Spleen (tissue), 11 donors: ENCODE measurements at regions not wholly inside any gene's neighbourhood (a gene's known extent, or its start where the extent isn't known, plus 50 kb on each side); places are given as distances from the start of the nearest gene placed in this dataset.

Experiments
- DNase-seq: peaks from one replicate; pipeline ENCODE4 v3.0.0-alpha.2; 2020
- H3K27ac ChIP-seq, 8 donors: fragments of 200-600 bp; sonication (generic) in 7 of 8; 1 replicate in 4 of 8; 2 replicates in 4 of 8; pipeline versions ENCODE4 v1.5.0 to v1.8.0; 2016 to 2021; ENCODE audit warnings: inconsistent platforms in 4 of 8, mild to moderate bottlenecking in 4 of 8, moderate library complexity in 1 of 8
- H3K27me3 ChIP-seq, 7 donors: fragments of 200-600 bp; sonication (generic) in 6 of 7; replicated peaks in 1 of 7; 1 replicate in 4 of 7; 2 replicates in 3 of 7; pipeline versions ENCODE4 v1.5.0 to v1.8.0; 2016 to 2021; ENCODE audit warnings: inconsistent platforms in 3 of 7, mild to moderate bottlenecking in 1 of 7
- H3K36me3 ChIP-seq, 6 donors: fragments of 200-600 bp; sonication (generic) in 5 of 6; 1 replicate in 4 of 6; 2 replicates in 2 of 6; pipeline versions ENCODE4 v1.5.0 to v1.8.0; 2016 to 2021; ENCODE audit warnings: inconsistent platforms in 2 of 6
- H3K4me1 ChIP-seq, 6 donors: fragments of 200-600 bp; sonication (generic) in 5 of 6; 1 replicate in 3 of 6; 2 replicates in 3 of 6; pipeline versions ENCODE4 v1.5.0 to v1.8.0; 2016 to 2021; ENCODE audit warnings: inconsistent platforms in 3 of 6
- H3K4me3 ChIP-seq, 8 donors: fragments of 200-600 bp; sonication (generic) in 7 of 8; 1 replicate in 4 of 8; 2 replicates in 4 of 8; pipeline versions ENCODE4 v1.5.0 to v1.8.0; 2016 to 2021; ENCODE audit warnings: inconsistent platforms in 4 of 8, mild to moderate bottlenecking in 4 of 8, moderate library complexity in 2 of 8
- H3K9me3 ChIP-seq, 8 donors: fragments of 200-600 bp; sonication (generic) in 7 of 8; 1 replicate in 4 of 8; 2 replicates in 4 of 8; pipeline versions ENCODE4 v1.5.0 to v1.8.0; 2016 to 2021; ENCODE audit warnings: inconsistent platforms in 4 of 8
- CTCF ChIP-seq, 11 experiments: fragments of 200-600 bp in 7 of 11; fragments of 450-650 bp in 4 of 11; sonication (generic) in 4 of 11; IDR thresholded peaks in 8 of 11; conservative IDR thresholded peaks in 3 of 11; 1 replicate in 7 of 11; 2 replicates in 4 of 11; pipeline versions ENCODE4 v1.4.0 to v1.8.0; 2016 to 2021; ENCODE audit warnings: antibody characterized with exemption in 11 of 11, inconsistent platforms in 4 of 11, mild to moderate bottlenecking in 1 of 11
- POLR2A ChIP-seq, 3 donors: fragments of 450-650 bp; IDR thresholded peaks; one replicate each; pipeline ENCODE4 v1.5.1; 2017; ENCODE audit warnings: antibody characterized with exemption in 3 of 3, mild to moderate bottlenecking in 1 of 3
- POLR2AphosphoS5 ChIP-seq, 3 donors: sonication (generic); formaldehyde crosslinking; IDR thresholded peaks; one replicate each; pipeline ENCODE4 v1.5.1; 2017; ENCODE audit warnings: antibody characterized with exemption in 3 of 3
- WGBS, 5 donors: extraction: QIAGEN DNeasy Blood & Tissue Kit in 3 of 5; methylation state at CpG; one replicate each; pipeline versions ENCODE4 v1.1.5 to v1.1.7; 2013 to 2018; 5-methylcytosine and 5-hydroxymethylcytosine counted together
- intact Hi-C: fragments of 100-400 bp; cut with DNase I; formaldehyde crosslinking; loops from one replicate; pipeline ENCODE4 v1.15.0; 2023; ENCODE audit warnings: low total_unique reads
- donor health status: healthy with polysubstance abuse.
- donor health status: DM: no; HTN: no; CAD: no; lungs with moderate emphysema.
- donor health status: DM: no; HTN: no; CAD: no.
- donor health status: Bipolar disorder and iron deficiency.
- donor health status: healthy.
- donor health status: DM: no; HTN: no; CAD: no.
- donor health status: DM: yes; HTN: yes; CAD: no.

- no peaks in the 10 kb centered on the region for H3K27me3 ChIP-seq
- peak overlapping the region in 2 of 8 donors; percentile 2 to 12 for H3K27ac ChIP-seq
- no peaks in the 10 kb centered on the region for H3K36me3 ChIP-seq
- no peak for DNase-seq
- TF ChIP-seq CTCF (IDR thresholded peaks at IDR 0.05 in 8 of 11, conservative IDR thresholded peaks at IDR 0.05 in 3 of 11) (no peak), POLR2AphosphoS5 (IDR thresholded peaks at IDR 0.05) (no peak), POLR2A (IDR thresholded peaks at IDR 0.05) (no peak)
- H3K4me3 ChIP-seq, result no peak overlapping the region
- no peaks in the 10 kb centered on the region for H3K9me3 ChIP-seq
- H3K4me1 ChIP-seq, result peaks cover 0 to 9% (median 0%) of the 10 kb centered on the region in 6 donors
- intact Hi-C loops, result no loop called here
- 84 to 99% (median 85%) methylated on average over 3 of the region's 3 CpGs for WGBS, 5 donors
Observed at GRCh38 chr4:41451961-41452360, 86.0 kb upstream of the LIMCH1 start.

GRCh38 chr4:41452484-41453225 lies 85.3 kb upstream of the LIMCH1 start:
- Histone ChIP-seq H3K4me3 (no peak overlapping the region), H3K4me1 (peaks cover 0 to 9% (median 0%) of the 10 kb centered on the region in 6 donors), H3K9me3 (no peaks in the 10 kb centered on the region), H3K27ac (peak overlapping the region in 3 of 8 donors; percentile 2 to 12 (median 12)), H3K27me3 (no peaks in the 10 kb centered on the region), H3K36me3 (no peaks in the 10 kb centered on the region)
- DNase-seq, result no peak
- 86 to 94% (median 91%) methylated on average over 6 of the region's 6 CpGs for WGBS, 5 donors
- intact Hi-C loops, result no loop called here
- no peak for TF ChIP-seq CTCF (IDR thresholded peaks at IDR 0.05 in 8 of 11, conservative IDR thresholded peaks at IDR 0.05 in 3 of 11)
- no peak for TF ChIP-seq POLR2A (IDR thresholded peaks at IDR 0.05)
- TF ChIP-seq POLR2AphosphoS5 (IDR thresholded peaks at IDR 0.05), result no peak

GRCh38 chr4:41454423-41454822 lies 83.5 kb upstream of the LIMCH1 start:
- Histone ChIP-seq H3K4me3 (no peak overlapping the region), H3K9me3 (no peaks in the 10 kb centered on the region), H3K27ac (peak overlapping the region in 1 of 8 donors; percentile 7), H3K4me1 (peaks cover 0 to 5% (median 0%) of the 10 kb centered on the region in 6 donors), H3K27me3 (peaks cover 0 to 5% (median 0%) of the 10 kb centered on the region in 7 donors), H3K36me3 (no peaks in the 10 kb centered on the region)
- 45 to 75% (median 68%) methylated on average over 4 of the region's 4 CpGs for WGBS, 5 donors
- no peak for DNase-seq
- TF ChIP-seq POLR2A (IDR thresholded peaks at IDR 0.05) (no peak), CTCF (IDR thresholded peaks at IDR 0.05 in 8 of 11, conservative IDR thresholded peaks at IDR 0.05 in 3 of 11) (no peak), POLR2AphosphoS5 (IDR thresholded peaks at IDR 0.05) (no peak)
- intact Hi-C loops, result no loop called here

GRCh38 chr4:41455206-41455605 lies 82.8 kb upstream of the LIMCH1 start:
- no peak for DNase-seq
- intact Hi-C loops, result no loop called here
- H3K27me3 ChIP-seq, result peaks cover 0 to 5% (median 0%) of the 10 kb centered on the region in 7 donors
- no peaks in the 10 kb centered on the region for H3K36me3 ChIP-seq
- no peak for TF ChIP-seq CTCF (IDR thresholded peaks at IDR 0.05 in 8 of 11, conservative IDR thresholded peaks at IDR 0.05 in 3 of 11)
- no peak for TF ChIP-seq POLR2A (IDR thresholded peaks at IDR 0.05)
- TF ChIP-seq POLR2AphosphoS5 (IDR thresholded peaks at IDR 0.05), result no peak
- peak overlapping the region in 1 of 8 donors; percentile 25 for H3K27ac ChIP-seq
- peaks cover 0 to 5% (median 0%) of the 10 kb centered on the region in 6 donors for H3K4me1 ChIP-seq
- H3K9me3 ChIP-seq, result no peaks in the 10 kb centered on the region
- 55 to 70% (median 67%) methylated on average over 3 of the region's 3 CpGs for WGBS, 5 donors
- no peak overlapping the region for H3K4me3 ChIP-seq
